GM19324 (cell line): ENCODE measurements at regions not wholly inside any gene's neighbourhood (a gene's known extent, or its start where the extent isn't known, plus 50 kb on each side); places are given as distances from the start of the nearest gene placed in this dataset.

Experiments used
- ATAC-seq: cut with Tn5 transposase; IDR thresholded peaks from one replicate; pipeline ENCODE4 v1.9.1; 2021; ENCODE audit warnings: mild to moderate bottlenecking, moderate library complexity; ENCODE audit not compliant: unreplicated experiment, low FRiP score

- no peak for ATAC-seq
These were observed 89.6 kb upstream of the BNC2 start for GRCh38 chr9:16960084-16960483.

- ATAC-seq, result no peak
These were observed 88.9 kb upstream of the BNC2 start for GRCh38 chr9:16959391-16959790.

DNA sequence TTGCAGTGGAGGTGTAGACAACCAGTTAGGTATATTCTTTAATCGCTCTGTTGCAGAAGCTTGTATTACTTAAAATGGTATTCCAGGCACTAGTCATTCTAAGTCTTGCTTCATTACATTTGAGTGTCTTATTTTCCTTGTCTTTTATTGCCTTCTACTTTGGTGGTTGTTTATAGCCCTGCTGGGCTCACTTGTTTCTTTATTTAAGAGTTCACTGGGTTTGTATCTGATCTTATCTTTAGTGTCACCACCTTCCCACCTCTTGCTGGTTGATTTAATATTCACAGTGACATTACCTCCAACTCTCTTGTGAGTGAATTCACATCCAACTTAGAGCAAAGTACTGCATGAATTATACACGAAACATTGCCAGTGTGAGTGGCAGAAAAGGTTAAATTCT, 83.6 kb upstream of the BNC2 start:
- ATAC-seq, result no peak

- no peak for ATAC-seq
These were observed 81.0 kb upstream of the BNC2 start for GRCh38 chr9:16951502-16951901.

DNA sequence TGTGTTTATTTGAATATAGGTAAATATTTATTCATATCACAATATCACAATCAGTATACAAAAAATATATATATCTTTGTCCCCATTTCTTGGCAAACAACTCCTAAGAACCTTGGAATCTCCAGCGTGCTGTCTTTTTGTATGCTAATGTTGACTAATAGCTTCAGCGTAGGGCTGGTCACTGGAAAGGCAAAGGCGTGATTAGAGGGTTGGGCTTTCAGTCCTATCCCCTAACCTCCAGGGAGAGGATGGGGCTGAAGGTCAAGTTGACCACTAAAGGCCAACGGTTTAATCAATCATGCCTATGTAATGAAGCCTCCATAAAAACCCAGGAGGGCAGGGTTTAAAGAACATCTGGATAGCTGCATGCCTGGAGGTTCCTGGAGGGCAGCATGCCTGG, 79.6 kb upstream of the BNC2 start:
- no peak for ATAC-seq

GRCh38 chr9:16930578-16930977, 60.1 kb upstream of the BNC2 start:
- ATAC-seq, result no peak

DNA sequence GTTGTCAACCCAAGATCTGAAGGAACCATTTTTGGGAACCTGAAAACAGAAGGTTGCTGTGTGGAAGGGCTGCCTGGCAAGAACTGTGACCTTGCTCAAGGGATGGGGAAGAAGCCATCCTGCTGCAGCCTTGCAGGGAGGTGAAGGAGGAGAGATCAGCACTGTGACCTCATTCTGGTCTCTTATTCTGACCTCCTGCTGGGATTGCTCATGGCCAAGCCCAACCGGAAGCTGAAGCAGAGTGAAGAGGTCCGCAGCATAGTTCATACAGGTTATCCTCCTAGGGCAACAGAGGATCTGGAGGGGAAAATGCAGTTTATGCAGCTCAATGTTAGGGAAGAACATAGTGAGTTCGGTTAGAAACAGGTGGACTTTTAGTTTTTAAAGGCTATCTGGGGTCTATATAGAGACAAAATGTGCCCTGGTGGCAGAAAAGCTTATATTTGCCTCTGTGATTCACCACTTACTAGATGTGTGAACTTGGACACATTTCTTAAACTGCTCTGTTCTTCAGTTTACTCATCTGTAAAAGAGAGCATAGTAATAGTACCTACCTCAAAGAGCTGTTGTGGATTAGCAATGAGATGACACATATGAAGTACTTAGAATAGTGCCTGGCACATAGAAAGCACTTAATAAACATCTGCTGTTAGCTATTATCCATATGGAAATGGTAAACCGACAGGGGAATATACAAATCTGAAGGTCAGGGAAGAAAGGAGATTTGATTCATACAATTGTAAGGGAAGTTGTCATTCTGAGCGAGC, 57.9 kb upstream of the BNC2 start:
- no peak for ATAC-seq

- ATAC-seq, result no peak
These were observed 55.0 kb upstream of the BNC2 start for GRCh38 chr9:16925426-16925825.

- ATAC-seq, result no peak
These were observed 53.9 kb upstream of the BNC2 start for GRCh38 chr9:16924311-16924915.

- ATAC-seq, result no peak
These were observed 51.4 kb upstream of the BNC2 start for GRCh38 chr9:16921855-16922254.
